ENCODE measurements at regions not wholly inside any gene's neighbourhood (a gene's known extent, or its start where the extent isn't known, plus 50 kb on each side); places are given as distances from the start of the nearest gene placed in this dataset.
"Not testable (repeated sequence)": the region's sequence is repeated elsewhere in the genome, so short reads cannot be mapped to it uniquely, and the experiment has no call there.

GRCh38 chrX:140040386-140040785 is 75.1 kb upstream of the CXorf66 start:
- 85 to 90% methylated on average over 5 of the region's 5 CpGs for WGBS, 2 experiments
- Histone ChIP-seq H3K9me3 (ENCODE audit: control insufficient read depth, low read length) (no peaks in the 10 kb centered on the region), H3K36me3 (ENCODE audit: control insufficient read depth, insufficient read depth, low read length) (no peaks in the 10 kb centered on the region), H3K27ac (ENCODE audit: insufficient read depth, low read depth, low read length, poor library complexity, severe bottlenecking) (no peak overlapping the region), H3K27me3 (ENCODE audit: control insufficient read depth, insufficient read depth, low read length, poor library complexity, severe bottlenecking) (no peaks in the 10 kb centered on the region), H3K4me1 (ENCODE audit: control insufficient read depth, insufficient read depth, low read length) (no peaks in the 10 kb centered on the region), H3K4me3 (ENCODE audit: insufficient read depth, low read depth, low read length) (no peak overlapping the region)

DNA sequence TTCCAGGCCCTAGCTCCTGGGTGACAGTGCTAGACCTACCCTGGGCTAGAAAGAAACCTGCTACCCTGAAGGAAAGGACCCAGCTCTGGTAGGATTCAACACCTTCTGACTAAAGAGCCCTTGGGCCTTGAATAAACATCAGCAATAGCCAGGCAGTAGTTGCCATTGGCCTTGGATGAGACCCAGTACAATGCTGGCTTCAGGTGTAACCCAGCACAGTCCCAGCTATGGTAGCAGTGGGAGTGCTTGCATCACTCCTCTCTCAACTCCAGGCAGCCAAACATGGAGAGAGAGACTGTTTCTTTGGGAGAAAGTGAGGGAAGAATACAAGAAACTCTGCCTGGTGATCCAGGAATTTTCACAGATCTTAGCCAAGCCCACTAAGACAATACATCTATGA is 73.5 kb upstream of the CXorf66 start:
- no peak overlapping the region for H3K27ac ChIP-seq (ENCODE audit: insufficient read depth, low read depth, low read length, poor library complexity, severe bottlenecking)
- H3K4me1 ChIP-seq (ENCODE audit: control insufficient read depth, insufficient read depth, low read length), result no peaks in the 10 kb centered on the region
- H3K27me3 ChIP-seq (ENCODE audit: control insufficient read depth, insufficient read depth, low read length, poor library complexity, severe bottlenecking), result no peaks in the 10 kb centered on the region
- no peaks in the 10 kb centered on the region for H3K9me3 ChIP-seq (ENCODE audit: control insufficient read depth, low read length)
- H3K4me3 ChIP-seq (ENCODE audit: insufficient read depth, low read depth, low read length), result no peak overlapping the region
- no peaks in the 10 kb centered on the region for H3K36me3 ChIP-seq (ENCODE audit: control insufficient read depth, insufficient read depth, low read length)

DNA sequence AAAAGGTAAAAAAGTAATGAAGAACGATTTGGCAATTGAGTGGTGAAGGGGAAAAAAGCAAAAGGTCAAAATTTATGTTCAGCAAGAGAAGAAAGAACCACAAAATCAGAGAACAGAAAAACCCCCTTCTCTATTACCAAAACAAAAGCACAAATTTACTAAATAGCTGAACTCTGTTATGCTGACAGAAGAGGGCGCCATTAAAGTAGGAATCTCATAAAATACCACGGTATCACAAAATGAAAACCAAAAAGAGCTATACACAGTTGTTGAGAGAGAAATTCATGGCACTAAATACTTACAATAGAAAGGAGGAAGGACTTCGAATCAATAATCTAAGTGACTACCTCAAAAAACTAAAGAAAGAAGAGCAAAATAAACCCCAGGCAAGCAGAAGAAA is 69.6 kb upstream of the CXorf66 start:
- 0 to 10% methylated on average over 1 to 2 of the region's 4 CpGs for WGBS, 2 experiments
- Histone ChIP-seq H3K27ac (ENCODE audit: insufficient read depth, low read depth, low read length, poor library complexity, severe bottlenecking) (no peak overlapping the region), H3K36me3 (ENCODE audit: control insufficient read depth, insufficient read depth, low read length) (no peaks in the 10 kb centered on the region), H3K27me3 (ENCODE audit: control insufficient read depth, insufficient read depth, low read length, poor library complexity, severe bottlenecking) (no peaks in the 10 kb centered on the region), H3K9me3 (ENCODE audit: control insufficient read depth, low read length) (no peaks in the 10 kb centered on the region), H3K4me3 (ENCODE audit: insufficient read depth, low read depth, low read length) (no peak overlapping the region), H3K4me1 (ENCODE audit: control insufficient read depth, insufficient read depth, low read length) (no peaks in the 10 kb centered on the region)

DNA sequence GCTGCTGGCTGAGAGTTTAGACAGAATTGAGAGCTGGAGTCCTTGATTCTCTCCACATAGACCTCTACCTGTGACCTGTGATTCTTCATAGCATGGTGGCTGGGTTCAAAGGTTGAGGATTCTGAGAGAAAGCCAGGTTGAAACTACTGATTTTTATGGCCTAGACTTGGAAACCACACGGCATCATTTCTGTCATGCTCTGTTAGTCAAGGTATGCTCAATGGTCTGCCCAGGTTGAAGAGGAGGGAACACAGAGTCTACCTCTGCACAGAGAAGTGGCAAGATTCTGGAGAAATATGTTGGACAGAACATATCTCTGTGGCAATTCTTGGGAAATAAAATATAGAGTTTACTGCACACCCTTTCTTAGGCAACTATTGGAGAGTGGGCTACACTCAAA is 57.2 kb upstream of the CXorf66 start:
- WGBS, 2 experiments, result 93 to 95% methylated on average over 1 of the region's 1 CpG
- Histone ChIP-seq H3K27ac (ENCODE audit: insufficient read depth, low read depth, low read length, poor library complexity, severe bottlenecking) (no peak overlapping the region), H3K4me3 (ENCODE audit: insufficient read depth, low read depth, low read length) (no peak overlapping the region), H3K36me3 (ENCODE audit: control insufficient read depth, insufficient read depth, low read length) (no peaks in the 10 kb centered on the region), H3K27me3 (ENCODE audit: control insufficient read depth, insufficient read depth, low read length, poor library complexity, severe bottlenecking) (no peaks in the 10 kb centered on the region), H3K9me3 (ENCODE audit: control insufficient read depth, low read length) (no peaks in the 10 kb centered on the region), H3K4me1 (ENCODE audit: control insufficient read depth, insufficient read depth, low read length) (no peaks in the 10 kb centered on the region)

DNA sequence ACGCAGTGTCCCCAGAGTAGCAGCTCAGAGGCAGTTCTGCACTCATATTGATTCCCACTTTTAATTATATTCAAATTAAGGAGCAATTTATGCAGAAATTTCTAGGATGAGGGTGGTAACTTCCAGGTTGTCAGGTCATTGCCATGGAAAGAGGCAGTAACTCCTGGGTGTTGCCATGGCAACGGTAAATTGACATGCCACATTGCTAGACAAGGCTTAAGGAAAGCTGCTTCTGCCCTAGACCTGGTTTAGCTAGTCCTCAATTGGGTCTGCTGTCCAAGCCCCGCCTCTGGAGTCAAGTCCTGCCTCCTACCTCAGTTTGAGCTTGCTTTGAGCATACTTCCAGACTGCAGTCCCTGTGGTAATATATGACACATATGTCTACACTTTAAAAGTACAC is 53.8 kb upstream of the CXorf66 start:
- H3K27ac ChIP-seq (ENCODE audit: insufficient read depth, low read depth, low read length, poor library complexity, severe bottlenecking); H3K36me3 ChIP-seq (ENCODE audit: control insufficient read depth, insufficient read depth, low read length); H3K4me1 ChIP-seq (ENCODE audit: control insufficient read depth, insufficient read depth, low read length); H3K9me3 ChIP-seq (ENCODE audit: control insufficient read depth, low read length); H3K27me3 ChIP-seq (ENCODE audit: control insufficient read depth, insufficient read depth, low read length, poor library complexity, severe bottlenecking); H3K4me3 ChIP-seq (ENCODE audit: insufficient read depth, low read depth, low read length): not testable (repeated sequence)
- no CpG with 5 or more reads among the region's 3 CpGs for WGBS, 2 experiments
